Liver (tissue), 3 donors: ENCODE measurements at regions not wholly inside any gene's neighbourhood (a gene's known extent, or its start where the extent isn't known, plus 50 kb on each side); places are given as distances from the start of the nearest gene placed in this dataset.

Experiments
- ATF3 ChIP-seq: IDR thresholded peaks from 2 replicates; pipeline ENCODE4 v1.6.1; 2016; ENCODE audit warnings: antibody characterized with exemption
- JUND ChIP-seq, 2 donors: IDR thresholded peaks; 2 replicates each; pipeline ENCODE4 v1.6.1; 2016; ENCODE audit warnings: antibody characterized with exemption in 2 of 2
- MAX ChIP-seq: IDR thresholded peaks from 2 replicates; pipeline ENCODE4 v1.6.1; 2016; ENCODE audit warnings: antibody characterized with exemption
- RAD21 ChIP-seq, 2 donors: IDR thresholded peaks; 2 replicates each; pipeline ENCODE4 v1.6.1; 2016; ENCODE audit warnings: antibody characterized with exemption in 2 of 2, mild to moderate bottlenecking in 2 of 2
- RXRA ChIP-seq, 2 donors: IDR thresholded peaks; 2 replicates each; pipeline ENCODE4 v1.6.1; 2017 to 2018; ENCODE audit warnings: antibody characterized with exemption in 2 of 2, mild to moderate bottlenecking in 1 of 2
- SP1 ChIP-seq: IDR thresholded peaks from 2 replicates; pipeline ENCODE4 v1.6.1; 2018; ENCODE audit warnings: antibody characterized with exemption, mild to moderate bottlenecking
- TAF1 ChIP-seq: conservative IDR thresholded peaks from 2 replicates; pipeline ENCODE4 v1.6.1; 2016; ENCODE audit warnings: antibody characterized with exemption, mild to moderate bottlenecking
- YY1 ChIP-seq: IDR thresholded peaks from 2 replicates; pipeline ENCODE4 v1.6.1; 2016; ENCODE audit warnings: antibody characterized with exemption, mild to moderate bottlenecking
- TF ChIP-seq, protein P1 (sequence below): fragments of 150-350 bp; IDR thresholded peaks from 2 replicates; pipeline ENCODE4 v1.5.1; 2017; ENCODE audit warnings: improper control_type of control experiment, low read depth, low read length; ENCODE audit not compliant: missing input control
- donor health status: healthy.
- donor health status: healthy.

DNA sequence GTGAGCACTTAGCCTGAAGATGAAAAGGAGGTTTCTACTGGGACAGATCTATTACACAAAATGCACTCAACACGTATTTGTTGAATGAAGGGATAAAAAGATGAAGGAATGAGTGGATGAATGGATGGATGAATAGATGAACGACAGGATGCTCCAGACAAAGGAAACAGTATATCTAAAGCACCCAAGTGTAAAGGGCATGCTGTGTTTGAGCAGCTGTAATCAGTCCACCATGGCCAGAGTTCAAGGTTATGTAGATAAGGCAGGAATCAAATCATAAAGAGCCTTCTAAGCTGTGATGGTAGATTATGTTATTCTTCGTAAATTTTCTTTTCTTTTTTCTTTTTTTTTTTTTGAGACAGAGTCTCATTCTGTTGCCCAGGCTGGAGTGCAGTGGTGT is 194.4 kb upstream of the FOXN2 start:
- TF ChIP-seq, protein P1, sequence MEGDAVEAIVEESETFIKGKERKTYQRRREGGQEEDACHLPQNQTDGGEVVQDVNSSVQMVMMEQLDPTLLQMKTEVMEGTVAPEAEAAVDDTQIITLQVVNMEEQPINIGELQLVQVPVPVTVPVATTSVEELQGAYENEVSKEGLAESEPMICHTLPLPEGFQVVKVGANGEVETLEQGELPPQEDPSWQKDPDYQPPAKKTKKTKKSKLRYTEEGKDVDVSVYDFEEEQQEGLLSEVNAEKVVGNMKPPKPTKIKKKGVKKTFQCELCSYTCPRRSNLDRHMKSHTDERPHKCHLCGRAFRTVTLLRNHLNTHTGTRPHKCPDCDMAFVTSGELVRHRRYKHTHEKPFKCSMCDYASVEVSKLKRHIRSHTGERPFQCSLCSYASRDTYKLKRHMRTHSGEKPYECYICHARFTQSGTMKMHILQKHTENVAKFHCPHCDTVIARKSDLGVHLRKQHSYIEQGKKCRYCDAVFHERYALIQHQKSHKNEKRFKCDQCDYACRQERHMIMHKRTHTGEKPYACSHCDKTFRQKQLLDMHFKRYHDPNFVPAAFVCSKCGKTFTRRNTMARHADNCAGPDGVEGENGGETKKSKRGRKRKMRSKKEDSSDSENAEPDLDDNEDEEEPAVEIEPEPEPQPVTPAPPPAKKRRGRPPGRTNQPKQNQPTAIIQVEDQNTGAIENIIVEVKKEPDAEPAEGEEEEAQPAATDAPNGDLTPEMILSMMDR = no peak
- no peak for TF ChIP-seq RAD21 (IDR thresholded peaks at IDR 0.05)
- no peak for TF ChIP-seq MAX
- peak in 1 of 2 donors; percentile 8 for TF ChIP-seq RXRA (IDR thresholded peaks at IDR 0.05)
- no peak for TF ChIP-seq TAF1
- no peak for TF ChIP-seq ATF3
- TF ChIP-seq SP1 = no peak
- no peak for TF ChIP-seq YY1
- no peak for TF ChIP-seq JUND (IDR thresholded peaks at IDR 0.05)
